ENCODE measurements at regions not wholly inside any gene's neighbourhood (a gene's known extent, or its start where the extent isn't known, plus 50 kb on each side); places are given as distances from the start of the nearest gene placed in this dataset.

GRCh38 chr20:59400708-59401107 is 100.3 kb downstream of the EDN3 start:
- Histone ChIP-seq H3K27me3 (no peaks in the 10 kb centered on the region), H3K4me1 (peaks cover 24% of the 10 kb centered on the region)
- DNase-seq (ENCODE audit: extremely low spot score in 2 of 2): no peak

DNA sequence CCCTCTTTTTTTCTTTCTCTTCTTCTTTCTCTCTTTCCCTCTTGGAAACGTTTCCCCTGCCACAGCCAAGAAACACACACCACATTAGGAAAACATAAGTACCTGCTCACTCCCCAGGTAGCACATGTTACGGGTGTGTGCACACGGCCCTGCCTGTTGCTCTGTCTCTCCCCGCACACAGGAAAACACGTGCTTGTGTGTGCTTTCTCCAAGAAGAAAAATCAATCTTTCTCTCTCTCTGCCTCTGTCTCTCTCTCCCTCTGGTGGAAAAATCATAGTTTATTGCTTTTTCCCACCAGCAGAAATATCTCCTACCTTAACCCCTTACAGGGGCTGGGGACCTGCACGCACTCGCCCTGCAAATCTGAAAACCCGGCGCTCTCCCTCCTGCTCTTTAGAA is 102.3 kb downstream of the EDN3 start:
- Histone ChIP-seq H3K27me3 (no peaks in the 10 kb centered on the region), H3K4me1 (peaks cover 24% of the 10 kb centered on the region), H3K9me3 (no peaks in the 10 kb centered on the region), H3K27ac (no peak overlapping the region), H3K36me3 (no peaks in the 10 kb centered on the region), H3K4me3 (no peak overlapping the region)
- TF ChIP-seq POLR2AphosphoS5 (IDR thresholded peaks at IDR 0.05; ENCODE audit: insufficient read depth in 1 of 2, low read depth in 1 of 2) (peak in 1 of 2 donors; percentile 18), POLR2A (IDR thresholded peaks at IDR 0.05) (no peak)
- TF ChIP-seq, protein P1, sequence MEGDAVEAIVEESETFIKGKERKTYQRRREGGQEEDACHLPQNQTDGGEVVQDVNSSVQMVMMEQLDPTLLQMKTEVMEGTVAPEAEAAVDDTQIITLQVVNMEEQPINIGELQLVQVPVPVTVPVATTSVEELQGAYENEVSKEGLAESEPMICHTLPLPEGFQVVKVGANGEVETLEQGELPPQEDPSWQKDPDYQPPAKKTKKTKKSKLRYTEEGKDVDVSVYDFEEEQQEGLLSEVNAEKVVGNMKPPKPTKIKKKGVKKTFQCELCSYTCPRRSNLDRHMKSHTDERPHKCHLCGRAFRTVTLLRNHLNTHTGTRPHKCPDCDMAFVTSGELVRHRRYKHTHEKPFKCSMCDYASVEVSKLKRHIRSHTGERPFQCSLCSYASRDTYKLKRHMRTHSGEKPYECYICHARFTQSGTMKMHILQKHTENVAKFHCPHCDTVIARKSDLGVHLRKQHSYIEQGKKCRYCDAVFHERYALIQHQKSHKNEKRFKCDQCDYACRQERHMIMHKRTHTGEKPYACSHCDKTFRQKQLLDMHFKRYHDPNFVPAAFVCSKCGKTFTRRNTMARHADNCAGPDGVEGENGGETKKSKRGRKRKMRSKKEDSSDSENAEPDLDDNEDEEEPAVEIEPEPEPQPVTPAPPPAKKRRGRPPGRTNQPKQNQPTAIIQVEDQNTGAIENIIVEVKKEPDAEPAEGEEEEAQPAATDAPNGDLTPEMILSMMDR (IDR thresholded peaks at IDR 0.05): peak in 1 of 3 experiments; percentile 9
- no peak for DNase-seq (ENCODE audit: extremely low spot score in 2 of 2)
- intact Hi-C loops (cut with DNase I): loop anchor here (5.0 kb wide), 1 partner anchor 520 kb away; no protein-coding TSS in a partner anchor

More at GRCh38 chr20:59400708-59401107, 100.3 kb downstream of the EDN3 start:
- Histone ChIP-seq H3K9me3 (no peaks in the 10 kb centered on the region), H3K36me3 (no peaks in the 10 kb centered on the region), H3K4me3 (no peak overlapping the region), H3K27ac (no peak overlapping the region)
- TF ChIP-seq, protein P1 (IDR thresholded peaks at IDR 0.05): no peak
- TF ChIP-seq POLR2A (IDR thresholded peaks at IDR 0.05): no peak
- intact Hi-C loops (cut with DNase I): loop anchor here (5.0 kb wide), 1 partner anchor 518 kb away; no protein-coding TSS in a partner anchor

DNA sequence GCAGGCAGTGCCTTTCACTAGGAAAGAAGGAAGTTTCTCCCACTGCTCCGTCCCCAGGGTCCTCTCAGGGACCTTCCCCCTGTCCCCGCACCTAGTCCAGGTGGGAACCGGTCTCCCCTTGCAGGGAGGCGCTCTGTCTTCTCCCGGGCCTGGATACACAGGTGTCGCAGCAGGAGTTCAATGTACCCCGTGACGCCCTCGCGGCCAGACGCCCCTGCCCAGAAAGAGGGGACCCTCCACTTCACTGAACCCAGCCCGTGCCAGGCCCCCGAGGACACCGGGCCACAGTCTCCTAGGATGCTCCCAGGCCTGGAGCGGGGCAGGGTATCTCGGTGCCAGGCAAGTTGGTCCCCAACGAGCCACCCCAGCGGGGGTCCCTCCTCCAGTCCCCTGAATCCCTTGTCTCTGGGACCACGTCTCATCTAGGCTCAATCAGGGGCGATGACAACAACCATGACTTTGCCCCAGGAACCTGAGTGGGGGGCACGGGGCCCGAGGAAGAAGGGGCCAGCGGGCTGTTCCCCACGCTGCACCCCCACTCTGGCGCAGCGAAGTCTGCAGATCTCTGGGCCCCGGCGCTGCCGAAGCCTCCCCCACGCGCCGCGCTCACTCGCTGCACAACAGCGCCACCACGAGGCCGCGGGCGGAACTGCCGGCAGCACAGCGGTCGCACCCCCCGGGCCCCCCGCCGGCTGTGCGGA is 103.0 kb downstream of the EDN3 start:
- DNase-seq (ENCODE audit: extremely low spot score in 2 of 2): no peak
- H3K27me3 ChIP-seq: no peaks in the 10 kb centered on the region

GRCh38 chr20:59403962-59404314 is 103.5 kb downstream of the EDN3 start:
- intact Hi-C loops (cut with DNase I): loop anchor here (5.0 kb wide), 1 partner anchor 522 kb away; no protein-coding TSS in a partner anchor
- no peak for DNase-seq (ENCODE audit: extremely low spot score in 2 of 2)
- H3K4me3 ChIP-seq: peak overlapping the region in 1 of 2 donors; percentile 24
- H3K9me3 ChIP-seq: no peaks in the 10 kb centered on the region
- TF ChIP-seq, protein P1 (IDR thresholded peaks at IDR 0.05): no peak
- TF ChIP-seq POLR2AphosphoS5 (IDR thresholded peaks at IDR 0.05; ENCODE audit: insufficient read depth in 1 of 2, low read depth in 1 of 2): no peak
- TF ChIP-seq POLR2A (IDR thresholded peaks at IDR 0.05): no peak
- H3K27me3 ChIP-seq: no peaks in the 10 kb centered on the region
- H3K36me3 ChIP-seq: no peaks in the 10 kb centered on the region
- peaks cover 20% of the 10 kb centered on the region for H3K4me1 ChIP-seq
- no peak overlapping the region for H3K27ac ChIP-seq

More for the DNA sequence above, 103.0 kb downstream of the EDN3 start:
- no peak for TF ChIP-seq POLR2AphosphoS5 (IDR thresholded peaks at IDR 0.05; ENCODE audit: insufficient read depth in 1 of 2, low read depth in 1 of 2)
- TF ChIP-seq, protein P1 (IDR thresholded peaks at IDR 0.05): peak; percentile 75 to 92 (median 88)
- H3K9me3 ChIP-seq: no peaks in the 10 kb centered on the region
- intact Hi-C loops (cut with DNase I): loop anchor here (5.0 kb wide), 1 partner anchor 521 kb away; no protein-coding TSS in a partner anchor
- peaks cover 24% of the 10 kb centered on the region for H3K4me1 ChIP-seq
- no peak overlapping the region for H3K27ac ChIP-seq
- H3K36me3 ChIP-seq: no peaks in the 10 kb centered on the region
- H3K4me3 ChIP-seq: peak overlapping the region; percentile 8 to 24

GRCh38 chr20:59404749-59405148 is 104.3 kb downstream of the EDN3 start:
- Histone ChIP-seq H3K9me3 (no peaks in the 10 kb centered on the region), H3K27ac (no peak overlapping the region), H3K4me1 (peaks cover 19% of the 10 kb centered on the region), H3K4me3 (no peak overlapping the region), H3K36me3 (no peaks in the 10 kb centered on the region), H3K27me3 (no peaks in the 10 kb centered on the region)
- no peak for DNase-seq (ENCODE audit: extremely low spot score in 2 of 2)
- TF ChIP-seq POLR2A (IDR thresholded peaks at IDR 0.05) (no peak), POLR2AphosphoS5 (IDR thresholded peaks at IDR 0.05; ENCODE audit: insufficient read depth in 1 of 2, low read depth in 1 of 2) (no peak)
- TF ChIP-seq, protein P1 (IDR thresholded peaks at IDR 0.05): no peak
- intact Hi-C loops (cut with DNase I): loop anchor here (5.0 kb wide), 1 partner anchor 522 kb away; no protein-coding TSS in a partner anchor

Data from vagina (tissue), 2 donors.